IMR-90 (cell line): ENCODE measurements at regions not wholly inside any gene's neighbourhood (a gene's known extent, or its start where the extent isn't known, plus 50 kb on each side); places are given as distances from the start of the nearest gene placed in this dataset.

Experiments used
- ATAC-seq: fragments of 200-7000 bp; cut with Tn5 transposase; 2 replicates; pipeline ENCODE4 v1.9.1; 2020; ENCODE audit warnings: low read depth, mild to moderate bottlenecking, moderate library complexity
- BruUV-seq: library from RNA; stranded (reverse); fragments of 400-500 nt; replicated peaks from 2 replicates; lab custom pipeline; 2021; lab: Mats Ljungman, UMichigan
- CTCF ChIA-PET: fragments of 300-600 bp; formaldehyde crosslinking; extraction: SDS; loops from one replicate; lab custom pipeline; 2021; ENCODE audit warnings: antibody characterized with exemption; lab: Yijun Ruan, JAX
- POLR2A ChIA-PET: fragments of 300-600 bp; sonication (Branson Sonifier 250); formaldehyde crosslinking; loops from one replicate; lab custom pipeline; 2022; ENCODE audit warnings: antibody characterized with exemption; ENCODE audit not compliant: unreplicated experiment; lab: Charles Lee
- DNase-seq: peaks from one replicate; pipeline ENCODE4 v3.0.0; 2013
- H2AFZ ChIP-seq: replicated peaks from 2 replicates; pipeline ENCODE3; 2013; ENCODE audit warnings: low read length, mild to moderate bottlenecking; ENCODE audit not compliant: poor library complexity
- H2AK5ac ChIP-seq: 2 replicates; pipeline ENCODE4 v1.6.1; 2013; ENCODE audit warnings: low read depth, low read length, inconsistent platforms
- H2AK9ac ChIP-seq: replicated peaks from 2 replicates; pipeline ENCODE3; 2013; ENCODE audit warnings: mild to moderate bottlenecking, low read depth, low read length, moderate library complexity; ENCODE audit not compliant: poor library complexity
- H2BK120ac ChIP-seq: 2 replicates; pipeline ENCODE4 v1.6.1; 2013; ENCODE audit warnings: low read depth, low read length, inconsistent platforms
- H2BK15ac ChIP-seq: 3 replicates; pipeline ENCODE4 v1.6.1; 2013; ENCODE audit warnings: low read depth, low read length, inconsistent platforms
- H2BK20ac ChIP-seq: 2 replicates; pipeline ENCODE4 v1.6.1; 2013; ENCODE audit warnings: low read depth, mild to moderate bottlenecking, inconsistent platforms, low read length, moderate library complexity
- H2BK5ac ChIP-seq: 2 replicates; pipeline ENCODE4 v1.6.1; 2013; ENCODE audit warnings: mild to moderate bottlenecking, low read depth, low read length, inconsistent platforms; ENCODE audit not compliant: poor library complexity, severe bottlenecking
- H3K14ac ChIP-seq: replicated peaks from 2 replicates; pipeline ENCODE4 v1.6.1; 2013; ENCODE audit warnings: low read depth, low read length, inconsistent platforms
- H3K18ac ChIP-seq: 2 replicates; pipeline ENCODE4 v1.6.1; 2013; ENCODE audit warnings: low read depth, low read length, control low read depth
- H3K23ac ChIP-seq: 2 replicates; pipeline ENCODE4 v1.6.1; 2013; ENCODE audit warnings: low read depth, low read length, inconsistent platforms
- H3K27ac ChIP-seq: 2 replicates; pipeline ENCODE4 v1.5.1; 2013; ENCODE audit warnings: mild to moderate bottlenecking, control low read depth, low read length; ENCODE audit not compliant: insufficient read depth
- H3K27me3 ChIP-seq: 2 replicates; pipeline ENCODE4 v1.6.1; 2013; ENCODE audit warnings: low read length; ENCODE audit not compliant: control insufficient read depth, insufficient read depth
- H3K36me3 ChIP-seq: 2 replicates; pipeline ENCODE4 v1.6.1; 2013; ENCODE audit warnings: low read length, mixed read lengths; ENCODE audit not compliant: control insufficient read depth, insufficient read depth
- H3K4ac ChIP-seq: 2 replicates; pipeline ENCODE4 v1.6.1; 2013; ENCODE audit warnings: low read depth, low read length, inconsistent platforms
- H3K4me1 ChIP-seq: 2 replicates; pipeline ENCODE4 v1.6.1; 2013; ENCODE audit warnings: low read length, mixed read lengths; ENCODE audit not compliant: control insufficient read depth, insufficient read depth
- H3K4me2 ChIP-seq: 2 replicates; pipeline ENCODE4 v1.6.1; 2013; ENCODE audit warnings: low read depth, mild to moderate bottlenecking, control low read depth, low read length, moderate library complexity
- H3K4me3 ChIP-seq: 2 replicates; pipeline ENCODE4 v1.5.1; 2013; ENCODE audit warnings: low read depth, mild to moderate bottlenecking, control low read depth, low read length, moderate library complexity; ENCODE audit not compliant: insufficient read depth
- H3K56ac ChIP-seq: 2 replicates; pipeline ENCODE4 v1.6.1; 2013; ENCODE audit warnings: low read length, inconsistent platforms; ENCODE audit not compliant: insufficient read depth; ENCODE audit errors: extremely low read depth
- H3K79me1 ChIP-seq, 2 experiments: 2 replicates each; pipeline ENCODE4 v1.6.1; 2013; ENCODE audit warnings: low read length in 2 of 2, inconsistent platforms in 1 of 2, low read depth in 1 of 2
- H3K9ac ChIP-seq: 2 replicates; pipeline ENCODE4 v1.6.1; 2013; ENCODE audit warnings: low read depth, low read length, control low read depth
- H3K9me1 ChIP-seq: 2 replicates; pipeline ENCODE4 v1.6.1; 2013; ENCODE audit warnings: low read length, inconsistent platforms; ENCODE audit not compliant: insufficient read depth
- H3K9me3 ChIP-seq: 2 replicates; pipeline ENCODE4 v1.6.1; 2013; ENCODE audit warnings: low read length; ENCODE audit not compliant: control insufficient read depth, insufficient read depth
- H4K20me1 ChIP-seq: 2 replicates; pipeline ENCODE4 v1.6.1; 2013; ENCODE audit warnings: low read length, inconsistent platforms; ENCODE audit not compliant: insufficient read depth
- H4K5ac ChIP-seq: 2 replicates; pipeline ENCODE4 v1.6.1; 2013; ENCODE audit warnings: mild to moderate bottlenecking, low read depth, low read length, control low read depth
- H4K8ac ChIP-seq, 2 experiments: 2 replicates each; pipeline ENCODE4 v1.6.1; 2013; ENCODE audit warnings: low read depth in 2 of 2, low read length in 2 of 2, control low read depth in 1 of 2, inconsistent platforms in 1 of 2
- H4K91ac ChIP-seq: 2 replicates; pipeline ENCODE4 v1.6.1; 2013; ENCODE audit warnings: low read depth, low read length, inconsistent platforms; ENCODE audit not compliant: insufficient read depth
- BHLHE40 ChIP-seq: fragments of 150-350 bp; IDR thresholded peaks from 2 replicates; pipeline ENCODE4 v1.6.1; 2016; ENCODE audit warnings: mild to moderate bottlenecking, low read depth, low read length
- FOS ChIP-seq: fragments of 150-350 bp; IDR thresholded peaks from 2 replicates; pipeline ENCODE4 v1.6.1; 2016; ENCODE audit warnings: low read depth, low read length
- MXI1 ChIP-seq: IDR thresholded peaks from 2 replicates; pipeline ENCODE4 v1.6.1; 2012; ENCODE audit warnings: low read depth, mild to moderate bottlenecking, low read length, moderate library complexity, borderline replicate concordance
- dilution Hi-C: fragments of 300-500 bp; cut with HindIII; formaldehyde crosslinking; loops from one replicate; pipeline ENCODE4 v1.14.3; 2018; ENCODE audit warnings: low sequenced_read_pairs; ENCODE audit not compliant: unreplicated experiment
- in situ Hi-C: fragments of 300-500 bp; cut with MboI; formaldehyde crosslinking; loops from 3 replicates; pipeline ENCODE4 v1.14.3; 2019; ENCODE audit warnings: low sequenced_read_pairs, inconsistent platforms, mixed read lengths
- intact Hi-C: fragments of 100-400 bp; cut with micrococcal nuclease; formaldehyde crosslinking; loops from 2 replicates; pipeline ENCODE4 v1.10.0; 2022
- TF ChIP-seq, protein P1 (sequence below): fragments of 150-350 bp; IDR thresholded peaks from 2 replicates; pipeline ENCODE4 v1.6.1; 2017; ENCODE audit warnings: mild to moderate bottlenecking, antibody characterized with exemption, low read length, low read depth

DNA sequence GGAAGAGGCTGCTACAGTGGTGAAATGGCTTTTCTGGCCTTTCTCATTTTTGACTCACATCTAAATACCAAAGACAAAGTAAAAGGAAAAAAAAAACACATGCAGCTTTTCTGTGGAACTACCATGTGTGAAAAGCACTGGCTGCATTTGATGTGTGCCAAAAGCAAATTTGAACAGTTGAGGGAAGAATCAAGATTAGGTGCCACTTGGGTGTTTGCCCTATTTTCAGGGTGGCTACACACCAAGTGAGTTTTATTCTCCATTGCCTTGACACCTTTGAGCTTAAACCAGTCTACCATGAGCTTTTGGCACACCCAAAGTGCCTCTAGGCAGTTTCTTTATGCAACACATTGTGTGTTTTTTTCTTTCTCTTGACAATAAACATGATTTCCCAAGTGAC, 423.9 kb downstream of the FAM133A start:
- no peak overlapping the region for H3K4ac ChIP-seq
- no peak overlapping the region for H4K8ac ChIP-seq
- H3K36me3 ChIP-seq = no peaks in the 10 kb centered on the region
- H2AK9ac ChIP-seq = no peak overlapping the region
- H4K20me1 ChIP-seq = no peaks in the 10 kb centered on the region
- no TSS peak for BruUV-seq
- no peaks in the 10 kb centered on the region for H3K4me1 ChIP-seq
- H2BK20ac ChIP-seq = no peak overlapping the region
- in situ Hi-C loops (no loop called here), intact Hi-C loops (no loop called here), dilution Hi-C loops (no loop called here)
- H2BK5ac ChIP-seq = no peak overlapping the region
- no peak overlapping the region for H3K4me2 ChIP-seq
- ChIA-PET CTCF (no interaction called here), POLR2A (no interaction called here)
- H3K23ac ChIP-seq = no peak overlapping the region
- no peaks in the 10 kb centered on the region for H3K27me3 ChIP-seq
- ATAC-seq = no peak
- H3K14ac ChIP-seq = no peak overlapping the region
- no peak overlapping the region for H3K9ac ChIP-seq
- no peak overlapping the region for H3K56ac ChIP-seq
- no peak overlapping the region for H4K91ac ChIP-seq
- no peak overlapping the region for H2BK120ac ChIP-seq
- no peak overlapping the region for H2BK15ac ChIP-seq
- no peak overlapping the region for H3K4me3 ChIP-seq
- H3K27ac ChIP-seq = no peak overlapping the region
- no peak overlapping the region for H4K5ac ChIP-seq
- no peaks in the 10 kb centered on the region for H3K9me1 ChIP-seq
- no peak for DNase-seq
- no peak overlapping the region for H3K18ac ChIP-seq
- H3K9me3 ChIP-seq = no peaks in the 10 kb centered on the region
- H2AFZ ChIP-seq = no peak overlapping the region
- TF ChIP-seq MXI1 (no peak), FOS (no peak), BHLHE40 (no peak)
- TF ChIP-seq, protein P1, sequence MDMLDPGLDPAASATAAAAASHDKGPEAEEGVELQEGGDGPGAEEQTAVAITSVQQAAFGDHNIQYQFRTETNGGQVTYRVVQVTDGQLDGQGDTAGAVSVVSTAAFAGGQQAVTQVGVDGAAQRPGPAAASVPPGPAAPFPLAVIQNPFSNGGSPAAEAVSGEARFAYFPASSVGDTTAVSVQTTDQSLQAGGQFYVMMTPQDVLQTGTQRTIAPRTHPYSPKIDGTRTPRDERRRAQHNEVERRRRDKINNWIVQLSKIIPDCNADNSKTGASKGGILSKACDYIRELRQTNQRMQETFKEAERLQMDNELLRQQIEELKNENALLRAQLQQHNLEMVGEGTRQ = no peak
- no peaks in the 10 kb centered on the region for H3K79me1 ChIP-seq
- H2AK5ac ChIP-seq = no peak overlapping the region
